Esophagus muscularis mucosa (tissue), 4 donors: ENCODE measurements at regions not wholly inside any gene's neighbourhood (a gene's known extent, or its start where the extent isn't known, plus 50 kb on each side); places are given as distances from the start of the nearest gene placed in this dataset.

Experiments used
- DNase-seq: peaks from one replicate; pipeline ENCODE4 v3.0.0-alpha.2; 2017; ENCODE audit errors: extremely low spot score
- H3K27ac ChIP-seq, 4 donors: fragments of 200-600 bp; sonication (generic); replicated peaks in 1 of 4; 1 replicate in 3 of 4; 2 replicates in 1 of 4; pipeline ENCODE4 v1.5.1; 2016 to 2019; ENCODE audit warnings: mild to moderate bottlenecking in 1 of 4
- H3K27me3 ChIP-seq, 4 donors: fragments of 200-600 bp; sonication (generic); one replicate each; pipeline versions ENCODE4 v1.5.1 to v1.6.0; 2016 to 2019
- H3K36me3 ChIP-seq, 4 donors: fragments of 200-600 bp; sonication (generic); one replicate each; pipeline ENCODE4 v1.5.1; 2016 to 2019
- H3K4me1 ChIP-seq, 4 donors: fragments of 200-600 bp; sonication (generic); one replicate each; pipeline ENCODE4 v1.5.1; 2016 to 2019
- H3K4me3 ChIP-seq, 4 donors: fragments of 200-600 bp; sonication (generic); 1 replicate in 2 of 4; 2 replicates in 2 of 4; pipeline ENCODE4 v1.5.1; 2016 to 2019; ENCODE audit warnings: mild to moderate bottlenecking in 4 of 4, moderate library complexity in 1 of 4
- H3K9me3 ChIP-seq, 4 donors: fragments of 200-600 bp; sonication (generic); 1 replicate in 3 of 4; 2 replicates in 1 of 4; pipeline ENCODE4 v1.5.1; 2016 to 2019
- CTCF ChIP-seq, 3 experiments: fragments of 200-600 bp in 2 of 3; fragments of 450-650 bp in 1 of 3; sonication (generic) in 2 of 3; IDR thresholded peaks; one replicate each; pipeline ENCODE4 v1.5.1; 2017 to 2019; ENCODE audit warnings: antibody characterized with exemption in 3 of 3, mild to moderate bottlenecking in 2 of 3, moderate library complexity in 1 of 3
- EP300 ChIP-seq: sonication (generic); formaldehyde crosslinking; IDR thresholded peaks from one replicate; pipeline ENCODE4 v1.6.1; 2017; ENCODE audit warnings: antibody characterized with exemption
- POLR2A ChIP-seq: fragments of 450-650 bp; IDR thresholded peaks from one replicate; pipeline ENCODE4 v1.6.1; 2017; ENCODE audit warnings: antibody characterized with exemption, moderate library complexity, mild to moderate bottlenecking, low read depth
- POLR2AphosphoS5 ChIP-seq, 2 donors: sonication (generic); formaldehyde crosslinking; IDR thresholded peaks; one replicate each; pipeline ENCODE4 v1.6.1; 2017; ENCODE audit warnings: antibody characterized with exemption in 2 of 2
- WGBS: methylation state at CpG from one replicate; pipeline ENCODE4 v1.1.5; 2018; 5-methylcytosine and 5-hydroxymethylcytosine counted together
- intact Hi-C: fragments of 100-400 bp; cut with DNase I; formaldehyde crosslinking; loops from one replicate; pipeline ENCODE4 v1.15.1; 2023

DNA sequence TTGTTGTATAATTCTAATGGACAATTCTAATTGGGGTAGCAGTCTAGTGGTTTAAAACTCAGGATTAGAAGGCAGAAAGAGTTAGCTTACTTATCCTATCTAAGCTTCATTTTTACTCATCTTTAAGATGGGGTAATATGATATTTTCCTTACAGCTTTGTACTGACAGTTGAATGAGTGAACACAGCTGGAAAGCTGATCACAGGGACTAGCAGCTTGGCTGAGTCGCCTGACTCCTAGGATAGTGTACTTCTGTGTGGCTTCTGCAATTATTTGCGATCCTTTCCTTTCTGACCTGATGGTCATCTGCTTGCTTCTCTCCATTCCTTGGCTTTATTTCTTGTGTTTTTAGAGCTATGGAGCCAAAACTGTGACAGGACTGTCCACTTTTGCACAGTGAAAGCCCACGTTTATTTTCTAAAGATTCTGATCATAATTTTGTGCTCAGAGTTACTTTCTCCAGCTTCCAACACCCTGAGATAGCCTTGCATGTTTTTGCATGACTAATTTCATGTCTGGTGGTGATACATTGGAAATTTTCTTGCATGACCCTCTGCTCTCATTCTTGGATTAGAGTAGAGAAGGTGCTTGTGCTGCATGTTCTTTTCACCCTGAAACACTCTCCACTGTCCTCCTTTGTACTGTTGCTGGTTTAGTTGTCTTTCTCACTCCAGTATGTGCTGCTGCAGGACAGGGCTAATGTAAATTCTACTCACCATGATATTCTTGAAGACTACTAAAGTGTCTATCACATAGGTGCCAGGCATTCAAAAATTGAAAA lies 377.0 kb upstream of the ATP2B1 start:
- Histone ChIP-seq H3K9me3 (no peaks in the 10 kb centered on the region), H3K36me3 (no peaks in the 10 kb centered on the region), H3K27ac (no peak overlapping the region), H3K27me3 (no peaks in the 10 kb centered on the region), H3K4me3 (no peak overlapping the region), H3K4me1 (peaks cover 0 to 7% (median 0%) of the 10 kb centered on the region in 4 donors)
- intact Hi-C loops, result no loop called here
- no peak for DNase-seq
- 64% methylated on average over 3 of the region's 3 CpGs for WGBS
- TF ChIP-seq CTCF (IDR thresholded peaks at IDR 0.05) (no peak), EP300 (no peak), POLR2A (no peak), POLR2AphosphoS5 (IDR thresholded peaks at IDR 0.05) (no peak)

DNA sequence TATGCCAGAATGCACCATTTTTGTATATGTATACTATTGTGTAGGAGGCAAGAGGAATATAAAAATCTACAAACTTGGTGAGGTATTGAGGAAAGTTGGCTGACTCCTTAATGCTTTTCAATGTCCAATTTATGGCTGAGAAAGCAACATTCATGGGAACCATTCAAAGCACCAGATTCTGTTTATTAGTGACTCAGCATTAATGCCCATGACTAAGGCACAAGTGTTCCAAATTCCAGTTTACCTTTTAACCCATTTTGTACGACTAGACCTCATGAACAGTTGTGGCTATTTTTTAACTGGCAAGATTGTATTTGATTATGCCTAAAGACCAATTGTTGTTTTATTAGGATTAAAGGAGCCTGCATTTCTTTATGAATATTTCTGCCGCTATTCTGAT lies 375.4 kb upstream of the ATP2B1 start:
- DNase-seq, result no peak
- 90% methylated on average over 2 of the region's 2 CpGs for WGBS
- H3K27me3 ChIP-seq, result no peaks in the 10 kb centered on the region
- H3K9me3 ChIP-seq, result no peaks in the 10 kb centered on the region
- intact Hi-C loops, result no loop called here
- no peak overlapping the region for H3K27ac ChIP-seq
- H3K4me3 ChIP-seq, result no peak overlapping the region
- H3K4me1 ChIP-seq, result peaks cover 0 to 7% (median 0%) of the 10 kb centered on the region in 4 donors
- TF ChIP-seq EP300 (no peak), POLR2A (no peak), POLR2AphosphoS5 (IDR thresholded peaks at IDR 0.05) (no peak), CTCF (IDR thresholded peaks at IDR 0.05) (no peak)
- H3K36me3 ChIP-seq, result no peaks in the 10 kb centered on the region

DNA sequence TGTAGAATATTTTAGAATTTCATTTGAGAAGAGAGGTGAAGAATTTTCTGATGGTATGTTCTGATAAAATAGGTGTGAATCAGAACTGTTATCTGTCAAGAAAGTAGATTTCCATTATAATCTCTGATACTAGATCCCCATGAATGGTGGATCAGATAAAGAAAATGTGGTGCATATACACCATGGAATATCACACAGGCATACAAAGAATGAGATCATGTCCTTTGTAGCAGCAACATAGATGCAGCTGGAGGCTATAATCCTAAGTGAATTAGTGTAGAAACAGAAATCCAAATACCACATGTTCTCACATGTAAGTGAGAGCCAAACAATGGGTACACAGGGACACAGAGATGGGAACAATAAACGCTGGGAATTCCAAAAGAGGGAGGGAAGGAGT lies 372.0 kb upstream of the ATP2B1 start:
- Histone ChIP-seq H3K4me3 (no peak overlapping the region), H3K9me3 (no peaks in the 10 kb centered on the region), H3K27me3 (no peaks in the 10 kb centered on the region), H3K4me1 (peaks cover 0 to 2% (median 0%) of the 10 kb centered on the region in 4 donors), H3K36me3 (no peaks in the 10 kb centered on the region), H3K27ac (no peak overlapping the region)
- DNase-seq, result no peak
- no peak for TF ChIP-seq CTCF (IDR thresholded peaks at IDR 0.05)
- no peak for TF ChIP-seq EP300
- no peak for TF ChIP-seq POLR2A
- TF ChIP-seq POLR2AphosphoS5 (IDR thresholded peaks at IDR 0.05), result no peak
- WGBS, result 61% methylated on average over 1 of the region's 1 CpG
- intact Hi-C loops, result no loop called here

DNA sequence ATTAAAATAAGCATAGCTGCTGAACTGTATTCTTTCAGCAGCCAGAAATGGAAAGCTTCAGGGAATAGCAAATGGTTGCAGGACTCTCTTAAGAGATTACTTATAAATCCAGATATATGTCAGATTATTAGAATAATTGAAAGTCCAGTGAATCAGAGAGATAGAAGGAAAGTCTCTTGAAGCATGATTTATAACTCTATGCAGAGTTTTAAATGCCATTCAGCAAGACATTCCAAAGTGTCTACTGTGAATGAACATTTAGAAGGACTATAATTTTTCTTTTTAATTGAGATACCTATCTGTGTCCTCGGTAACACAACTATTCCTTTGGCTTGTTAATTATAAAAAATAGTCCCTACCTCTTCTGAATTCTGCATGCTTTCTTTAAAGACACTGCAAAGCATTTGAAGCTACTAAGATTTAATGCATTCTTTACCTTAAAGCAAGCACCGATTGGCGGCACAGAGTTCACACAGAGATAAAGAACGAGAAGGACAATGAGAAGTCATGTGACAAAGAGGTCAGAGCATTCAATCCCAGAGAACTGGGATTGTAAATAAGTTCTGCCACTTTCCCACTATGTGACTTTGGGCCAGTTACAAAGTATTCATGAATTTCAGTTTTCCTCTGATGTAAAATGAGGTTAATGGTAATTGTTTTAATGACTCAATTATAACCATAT lies 371.0 kb upstream of the ATP2B1 start:
- no peak for TF ChIP-seq POLR2AphosphoS5 (IDR thresholded peaks at IDR 0.05)
- no peak for TF ChIP-seq EP300
- TF ChIP-seq POLR2A, result no peak
- TF ChIP-seq CTCF (IDR thresholded peaks at IDR 0.05), result no peak
- Histone ChIP-seq H3K27me3 (no peaks in the 10 kb centered on the region), H3K36me3 (no peaks in the 10 kb centered on the region), H3K4me1 (no peaks in the 10 kb centered on the region), H3K4me3 (no peak overlapping the region), H3K27ac (no peak overlapping the region), H3K9me3 (no peaks in the 10 kb centered on the region)
- intact Hi-C loops, result no loop called here
- WGBS, result 93% methylated on average over 4 of the region's 4 CpGs
- DNase-seq, result no peak
